ENCODE measurements at regions not wholly inside any gene's neighbourhood (a gene's known extent, or its start where the extent isn't known, plus 50 kb on each side); places are given as distances from the start of the nearest gene placed in this dataset.

- H3K27ac ChIP-seq (ENCODE audit: poor library complexity, severe bottlenecking): no peak overlapping the region
- no peak for TF ChIP-seq CTCF (IDR thresholded peaks at IDR 0.05; ENCODE audit: poor library complexity, severe bottlenecking)
- DNase-seq (ENCODE audit: low spot score) (no peak), ATAC-seq (ENCODE audit: low read depth) (no peak)
- no peaks in the 10 kb centered on the region for H3K9me3 ChIP-seq (ENCODE audit: severe bottlenecking)
- H3K36me3 ChIP-seq (ENCODE audit: low read depth): no peaks in the 10 kb centered on the region
- H3K4me3 ChIP-seq (ENCODE audit: severe bottlenecking): no peak overlapping the region
- H3K4me1 ChIP-seq (ENCODE audit: insufficient read depth, poor library complexity, severe bottlenecking): no peaks in the 10 kb centered on the region
- no peaks in the 10 kb centered on the region for H3K27me3 ChIP-seq (ENCODE audit: insufficient read depth, poor library complexity, severe bottlenecking)
These were observed 436.4 kb upstream of the FTMT start for GRCh38 chr5:121415270-121415669.

- H3K36me3 ChIP-seq (ENCODE audit: low read depth): no peaks in the 10 kb centered on the region
These were observed 430.0 kb upstream of the FTMT start for GRCh38 chr5:121421646-121422045.

DNA sequence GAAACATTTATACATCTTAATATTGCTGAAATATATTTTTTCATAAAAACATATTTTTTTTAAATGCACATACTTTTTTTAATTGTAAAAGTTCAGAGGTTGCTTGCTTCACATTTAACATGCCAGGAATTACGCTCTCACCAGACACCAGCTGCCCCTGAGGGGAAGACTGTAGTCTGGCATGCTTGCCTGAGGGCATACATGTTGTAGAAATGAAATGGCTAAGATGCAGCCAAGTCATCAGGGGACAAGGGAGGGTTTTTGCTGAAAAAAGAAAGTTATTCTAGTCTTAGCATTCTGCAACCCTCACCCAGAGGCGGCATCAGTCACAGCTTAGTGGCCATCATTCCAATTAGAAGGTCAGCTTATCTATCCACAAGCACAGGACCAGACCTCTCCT lies 426.7 kb upstream of the FTMT start:
- TF ChIP-seq CTCF (IDR thresholded peaks at IDR 0.05; ENCODE audit: poor library complexity, severe bottlenecking): no peak
- no peaks in the 10 kb centered on the region for H3K27me3 ChIP-seq (ENCODE audit: insufficient read depth, poor library complexity, severe bottlenecking)
- DNase-seq (ENCODE audit: low spot score): no peak
- no peak overlapping the region for H3K4me3 ChIP-seq (ENCODE audit: severe bottlenecking)
- no peak for ATAC-seq (ENCODE audit: low read depth)
- H3K27ac ChIP-seq (ENCODE audit: poor library complexity, severe bottlenecking): no peak overlapping the region
- H3K4me1 ChIP-seq (ENCODE audit: insufficient read depth, poor library complexity, severe bottlenecking): no peaks in the 10 kb centered on the region
- H3K9me3 ChIP-seq (ENCODE audit: severe bottlenecking): no peaks in the 10 kb centered on the region
- no peaks in the 10 kb centered on the region for H3K36me3 ChIP-seq (ENCODE audit: low read depth)

More at GRCh38 chr5:121421646-121422045, 430.0 kb upstream of the FTMT start:
- Histone ChIP-seq H3K27ac (ENCODE audit: poor library complexity, severe bottlenecking) (no peak overlapping the region), H3K9me3 (ENCODE audit: severe bottlenecking) (no peaks in the 10 kb centered on the region), H3K27me3 (ENCODE audit: insufficient read depth, poor library complexity, severe bottlenecking) (no peaks in the 10 kb centered on the region), H3K4me1 (ENCODE audit: insufficient read depth, poor library complexity, severe bottlenecking) (no peaks in the 10 kb centered on the region), H3K4me3 (ENCODE audit: severe bottlenecking) (no peak overlapping the region)
- no peak for TF ChIP-seq CTCF (IDR thresholded peaks at IDR 0.05; ENCODE audit: poor library complexity, severe bottlenecking)
- ATAC-seq (ENCODE audit: low read depth) (no peak), DNase-seq (ENCODE audit: low spot score) (no peak)

GRCh38 chr5:121426153-121426552 lies 425.5 kb upstream of the FTMT start:
- Histone ChIP-seq H3K27ac (ENCODE audit: poor library complexity, severe bottlenecking) (no peak overlapping the region), H3K36me3 (ENCODE audit: low read depth) (no peaks in the 10 kb centered on the region), H3K27me3 (ENCODE audit: insufficient read depth, poor library complexity, severe bottlenecking) (no peaks in the 10 kb centered on the region), H3K9me3 (ENCODE audit: severe bottlenecking) (no peaks in the 10 kb centered on the region), H3K4me1 (ENCODE audit: insufficient read depth, poor library complexity, severe bottlenecking) (no peaks in the 10 kb centered on the region), H3K4me3 (ENCODE audit: severe bottlenecking) (no peak overlapping the region)
- DNase-seq (ENCODE audit: low spot score) (no peak), ATAC-seq (ENCODE audit: low read depth) (no peak)
- TF ChIP-seq CTCF (IDR thresholded peaks at IDR 0.05; ENCODE audit: poor library complexity, severe bottlenecking): no peak

- Histone ChIP-seq H3K4me1 (ENCODE audit: insufficient read depth, poor library complexity, severe bottlenecking) (no peaks in the 10 kb centered on the region), H3K4me3 (ENCODE audit: severe bottlenecking) (no peak overlapping the region), H3K27ac (ENCODE audit: poor library complexity, severe bottlenecking) (no peak overlapping the region), H3K9me3 (ENCODE audit: severe bottlenecking) (no peaks in the 10 kb centered on the region), H3K27me3 (ENCODE audit: insufficient read depth, poor library complexity, severe bottlenecking) (no peaks in the 10 kb centered on the region), H3K36me3 (ENCODE audit: low read depth) (no peaks in the 10 kb centered on the region)
- DNase-seq (ENCODE audit: low spot score): no peak
- no peak for TF ChIP-seq CTCF (IDR thresholded peaks at IDR 0.05; ENCODE audit: poor library complexity, severe bottlenecking)
- no peak for ATAC-seq (ENCODE audit: low read depth)
These were observed 421.9 kb upstream of the FTMT start for GRCh38 chr5:121429761-121430160.

Measured in RWPE2 (cell line).